ENCODE measurements at regions not wholly inside any gene's neighbourhood (a gene's known extent, or its start where the extent isn't known, plus 50 kb on each side); places are given as distances from the start of the nearest gene placed in this dataset.

DNA sequence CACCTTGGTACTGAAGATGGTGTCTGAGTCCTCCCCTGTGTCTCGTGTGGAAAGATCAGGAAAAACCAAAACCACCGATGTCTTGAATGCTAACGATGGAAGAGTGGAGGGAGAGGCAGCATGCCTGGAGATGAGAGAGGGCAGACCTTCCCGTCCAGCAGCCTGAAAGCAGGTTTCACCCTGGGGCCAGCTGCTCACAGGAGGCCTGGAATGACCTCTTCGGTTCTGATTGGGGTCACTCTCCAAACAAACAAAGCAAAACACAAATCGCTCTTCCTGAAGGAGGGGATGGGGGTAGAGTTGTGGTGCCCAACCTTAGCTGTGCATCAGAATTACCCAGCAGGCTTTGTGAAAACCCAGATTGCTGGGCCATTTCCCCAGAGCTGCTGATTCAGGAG, 142.3 kb upstream of the SOX1 start:
- TF ChIP-seq, protein P1, sequence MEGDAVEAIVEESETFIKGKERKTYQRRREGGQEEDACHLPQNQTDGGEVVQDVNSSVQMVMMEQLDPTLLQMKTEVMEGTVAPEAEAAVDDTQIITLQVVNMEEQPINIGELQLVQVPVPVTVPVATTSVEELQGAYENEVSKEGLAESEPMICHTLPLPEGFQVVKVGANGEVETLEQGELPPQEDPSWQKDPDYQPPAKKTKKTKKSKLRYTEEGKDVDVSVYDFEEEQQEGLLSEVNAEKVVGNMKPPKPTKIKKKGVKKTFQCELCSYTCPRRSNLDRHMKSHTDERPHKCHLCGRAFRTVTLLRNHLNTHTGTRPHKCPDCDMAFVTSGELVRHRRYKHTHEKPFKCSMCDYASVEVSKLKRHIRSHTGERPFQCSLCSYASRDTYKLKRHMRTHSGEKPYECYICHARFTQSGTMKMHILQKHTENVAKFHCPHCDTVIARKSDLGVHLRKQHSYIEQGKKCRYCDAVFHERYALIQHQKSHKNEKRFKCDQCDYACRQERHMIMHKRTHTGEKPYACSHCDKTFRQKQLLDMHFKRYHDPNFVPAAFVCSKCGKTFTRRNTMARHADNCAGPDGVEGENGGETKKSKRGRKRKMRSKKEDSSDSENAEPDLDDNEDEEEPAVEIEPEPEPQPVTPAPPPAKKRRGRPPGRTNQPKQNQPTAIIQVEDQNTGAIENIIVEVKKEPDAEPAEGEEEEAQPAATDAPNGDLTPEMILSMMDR (IDR thresholded peaks at IDR 0.05) = no peak
- no peak for TF ChIP-seq POLR2A (IDR thresholded peaks at IDR 0.05)
